ENCODE measurements at regions not wholly inside any gene's neighbourhood (a gene's known extent, or its start where the extent isn't known, plus 50 kb on each side); places are given as distances from the start of the nearest gene placed in this dataset.

DNA sequence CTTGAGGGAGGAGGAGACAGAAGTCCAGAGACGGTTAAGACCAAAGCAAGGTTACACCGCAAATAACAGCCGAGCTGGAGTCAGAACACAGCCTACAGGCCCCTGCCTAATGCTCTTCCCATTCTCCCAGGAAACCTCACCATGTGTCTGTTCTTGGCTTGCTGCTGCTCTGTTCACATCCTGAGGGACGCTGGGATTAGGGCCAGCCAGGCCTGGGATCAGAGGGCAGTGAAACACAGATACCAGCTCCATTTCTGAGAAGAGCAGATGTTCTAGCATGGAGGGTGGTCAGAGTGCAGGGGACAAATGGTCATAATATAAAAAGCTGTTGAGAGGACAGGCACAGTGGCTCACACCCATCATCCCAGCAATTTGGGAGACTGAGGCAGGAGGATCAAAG lies 124.8 kb upstream of the LARP1 start:
- Histone ChIP-seq H3K27ac (no peak overlapping the region), H3K9me3 (ENCODE audit: low read depth) (no peaks in the 10 kb centered on the region), H3K4me2 (no peak overlapping the region), H3K27me3 (no peaks in the 10 kb centered on the region), H3K36me3 (replicated peaks; ENCODE audit: insufficient read depth, low read depth) (no peaks in the 10 kb centered on the region), H3K79me2 (no peaks in the 10 kb centered on the region), H4K20me1 (ENCODE audit: insufficient read depth, poor library complexity, severe bottlenecking) (no peaks in the 10 kb centered on the region), H3K9me2 (replicated peaks; ENCODE audit: insufficient read depth) (no peaks in the 10 kb centered on the region), H3K4me1 (ENCODE audit: insufficient read depth) (peaks cover 17% of the 10 kb centered on the region), H3K4me3 (no peak overlapping the region), H2AFZ (no peak overlapping the region)
- TF ChIP-seq, protein P1, sequence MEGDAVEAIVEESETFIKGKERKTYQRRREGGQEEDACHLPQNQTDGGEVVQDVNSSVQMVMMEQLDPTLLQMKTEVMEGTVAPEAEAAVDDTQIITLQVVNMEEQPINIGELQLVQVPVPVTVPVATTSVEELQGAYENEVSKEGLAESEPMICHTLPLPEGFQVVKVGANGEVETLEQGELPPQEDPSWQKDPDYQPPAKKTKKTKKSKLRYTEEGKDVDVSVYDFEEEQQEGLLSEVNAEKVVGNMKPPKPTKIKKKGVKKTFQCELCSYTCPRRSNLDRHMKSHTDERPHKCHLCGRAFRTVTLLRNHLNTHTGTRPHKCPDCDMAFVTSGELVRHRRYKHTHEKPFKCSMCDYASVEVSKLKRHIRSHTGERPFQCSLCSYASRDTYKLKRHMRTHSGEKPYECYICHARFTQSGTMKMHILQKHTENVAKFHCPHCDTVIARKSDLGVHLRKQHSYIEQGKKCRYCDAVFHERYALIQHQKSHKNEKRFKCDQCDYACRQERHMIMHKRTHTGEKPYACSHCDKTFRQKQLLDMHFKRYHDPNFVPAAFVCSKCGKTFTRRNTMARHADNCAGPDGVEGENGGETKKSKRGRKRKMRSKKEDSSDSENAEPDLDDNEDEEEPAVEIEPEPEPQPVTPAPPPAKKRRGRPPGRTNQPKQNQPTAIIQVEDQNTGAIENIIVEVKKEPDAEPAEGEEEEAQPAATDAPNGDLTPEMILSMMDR (IDR thresholded peaks at IDR 0.05; ENCODE audit: poor library complexity), result no peak
- no peak for TF ChIP-seq EZH2 (IDR thresholded peaks at IDR 0.05; ENCODE audit: borderline replicate concordance)
- no peak for TF ChIP-seq EZH2phosphoT487 (IDR thresholded peaks at IDR 0.05; ENCODE audit: low read depth, severe bottlenecking, unreplicated experiment)
- no peak for DNase-seq (ENCODE audit: low spot score)
- WGBS (ENCODE audit: low lambda C conversion rate, missing lambda C conversion rate), result 64% methylated on average over 4 of the region's 4 CpGs

DNA sequence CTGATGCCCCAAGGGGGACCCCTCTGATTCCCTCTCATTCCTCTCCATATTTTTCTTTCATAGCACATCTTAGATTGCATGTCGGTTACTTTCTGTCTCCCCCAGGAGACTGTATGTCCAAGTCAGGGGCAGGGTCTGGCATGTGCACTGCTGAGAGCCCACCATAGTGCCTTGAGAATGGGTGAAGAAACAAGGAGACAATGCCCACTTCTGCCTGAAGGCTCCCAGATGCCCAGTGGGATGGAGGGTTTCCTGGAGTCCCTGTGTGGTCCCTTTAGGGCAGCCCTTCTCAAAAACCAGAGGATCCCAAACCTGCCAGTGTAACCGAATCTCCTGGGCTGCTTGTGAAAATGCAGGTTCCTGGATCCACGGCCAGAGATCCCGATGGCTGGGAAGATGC lies 126.5 kb upstream of the LARP1 start:
- 86% methylated on average over 4 of the region's 4 CpGs for WGBS (ENCODE audit: low lambda C conversion rate, missing lambda C conversion rate)
- H3K4me2 ChIP-seq, result no peak overlapping the region
- H2AFZ ChIP-seq, result no peak overlapping the region
- TF ChIP-seq EZH2phosphoT487 (IDR thresholded peaks at IDR 0.05; ENCODE audit: low read depth, severe bottlenecking, unreplicated experiment) (no peak), EZH2 (IDR thresholded peaks at IDR 0.05; ENCODE audit: borderline replicate concordance) (no peak)
- TF ChIP-seq, protein P1 (IDR thresholded peaks at IDR 0.05; ENCODE audit: poor library complexity), result no peak
- H3K27me3 ChIP-seq, result no peaks in the 10 kb centered on the region
- H3K79me2 ChIP-seq, result no peaks in the 10 kb centered on the region
- H3K27ac ChIP-seq, result peak overlapping the region; percentile 80
- no peak for DNase-seq (ENCODE audit: low spot score)
- H3K9me3 ChIP-seq (ENCODE audit: low read depth), result no peaks in the 10 kb centered on the region
- no peaks in the 10 kb centered on the region for H4K20me1 ChIP-seq (ENCODE audit: insufficient read depth, poor library complexity, severe bottlenecking)
- H3K36me3 ChIP-seq (replicated peaks; ENCODE audit: insufficient read depth, low read depth), result no peaks in the 10 kb centered on the region
- H3K9me2 ChIP-seq (replicated peaks; ENCODE audit: insufficient read depth), result no peaks in the 10 kb centered on the region
- no peak overlapping the region for H3K4me3 ChIP-seq
- peaks cover 17% of the 10 kb centered on the region for H3K4me1 ChIP-seq (ENCODE audit: insufficient read depth)

DNA sequence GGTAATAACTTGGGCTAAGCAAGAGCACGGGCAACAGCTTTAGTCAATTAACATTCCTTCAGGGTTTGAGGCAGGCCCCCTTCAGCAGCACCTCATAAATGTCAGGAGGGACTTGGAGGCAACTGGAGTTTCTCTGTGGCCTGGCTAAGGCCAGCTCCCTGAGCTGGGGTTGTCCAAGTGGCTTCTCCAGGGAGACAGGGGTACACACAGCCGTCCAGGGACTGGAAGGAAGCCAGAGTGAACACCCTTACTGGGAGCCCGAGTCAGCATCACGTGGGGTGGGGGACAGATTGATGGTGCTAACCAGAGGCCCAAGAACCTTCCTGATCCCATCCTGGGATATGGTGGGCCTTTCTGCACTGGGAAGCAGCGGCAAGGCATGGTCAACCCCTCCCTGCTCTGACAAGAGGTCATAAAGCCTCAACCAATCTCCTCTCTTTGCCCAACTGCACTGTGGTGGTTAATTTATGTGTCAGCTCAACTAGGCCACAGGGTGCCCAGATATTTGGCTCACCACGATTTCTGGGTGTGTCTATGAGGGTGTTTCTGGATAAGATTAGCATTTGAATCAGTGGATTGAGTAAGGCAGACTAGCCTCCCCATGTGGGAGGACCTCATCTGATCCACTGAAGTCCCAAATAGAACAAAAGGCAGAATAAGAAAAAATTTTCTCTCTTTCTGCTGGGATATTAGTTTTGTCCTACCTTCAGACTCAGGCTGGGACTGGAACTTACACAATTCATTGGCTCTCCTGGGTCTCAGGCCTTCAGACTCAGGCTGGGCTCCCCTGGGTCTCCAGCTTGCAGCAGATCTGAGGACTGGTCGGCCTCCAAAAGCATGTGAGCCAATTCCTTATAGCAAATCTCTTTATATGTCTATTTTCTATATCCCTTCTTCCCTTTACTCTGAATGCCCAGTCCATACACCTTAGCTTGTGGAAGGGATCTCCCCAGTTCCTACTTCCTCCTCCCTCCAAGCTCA lies 127.2 kb upstream of the LARP1 start:
- peak; percentile 67 for DNase-seq (ENCODE audit: low spot score)
- peak overlapping the region; percentile 80 for H3K27ac ChIP-seq
- no peaks in the 10 kb centered on the region for H3K9me2 ChIP-seq (replicated peaks; ENCODE audit: insufficient read depth)

More for the DNA sequence above, 127.2 kb upstream of the LARP1 start:
- 41% methylated on average over 7 of the region's 7 CpGs for whole genome bisulfite sequencing (ENCODE audit: low lambda C conversion rate, missing lambda C conversion rate)
- H4K20me1 ChIP-seq (ENCODE audit: insufficient read depth, poor library complexity, severe bottlenecking), result no peaks in the 10 kb centered on the region
- H2AFZ ChIP-seq, result no peak overlapping the region
- H3K79me2 ChIP-seq, result no peaks in the 10 kb centered on the region
- no peak for TF ChIP-seq EZH2 (IDR thresholded peaks at IDR 0.05; ENCODE audit: borderline replicate concordance)
- TF ChIP-seq, protein P1 (IDR thresholded peaks at IDR 0.05; ENCODE audit: poor library complexity), result no peak
- TF ChIP-seq EZH2phosphoT487 (IDR thresholded peaks at IDR 0.05; ENCODE audit: low read depth, severe bottlenecking, unreplicated experiment), result no peak
- H3K36me3 ChIP-seq (replicated peaks; ENCODE audit: insufficient read depth, low read depth), result no peaks in the 10 kb centered on the region
- H3K4me1 ChIP-seq (ENCODE audit: insufficient read depth), result peaks cover 17% of the 10 kb centered on the region
- peak overlapping the region; percentile 53 for H3K4me2 ChIP-seq
- H3K9me3 ChIP-seq (ENCODE audit: low read depth), result no peaks in the 10 kb centered on the region
- H3K4me3 ChIP-seq, result no peak overlapping the region
- H3K27me3 ChIP-seq, result no peaks in the 10 kb centered on the region

Data from hepatocyte (in vitro differentiated cells).